K562 (cell line): ENCODE measurements at regions not wholly inside any gene's neighbourhood (a gene's known extent, or its start where the extent isn't known, plus 50 kb on each side); places are given as distances from the start of the nearest gene placed in this dataset.

Experiments used
- ATAC-seq: fragments of 200-7000 bp; cut with Tn5 transposase; 3 replicates; pipeline ENCODE4 v1.9.1; 2020; ENCODE audit warnings: moderate library complexity
- BruUV-seq: library from RNA; stranded (reverse); fragments of 400-500 nt; replicated peaks from 2 replicates; lab custom pipeline; 2021; lab: Mats Ljungman, UMichigan
- CTCF ChIA-PET: fragments of 300-600 bp; formaldehyde crosslinking; extraction: SDS; loops from one replicate; lab custom pipeline; 2021; ENCODE audit warnings: low intra/inter-chr PET ratio; lab: Yijun Ruan, JAX
- POLR2A ChIA-PET: fragments of 300-600, 350-650 bp; sonication (Branson Sonifier 250); formaldehyde crosslinking; extraction: SDS; loops from one replicate; lab custom pipeline; 2021; ENCODE audit warnings: antibody characterized with exemption, inconsistent platforms; lab: Yijun Ruan, JAX
- DNase-seq, 4 experiments: peaks; one replicate each; pipeline versions ENCODE4 v3.0.0 to v3.0.0-alpha.2; 2011 to 2018; ENCODE audit warnings: low spot score in 3 of 4, mixed read lengths in 3 of 4; ENCODE audit errors: extremely low read depth in 1 of 4
- FAIRE-seq: peaks from 2 replicates; lab custom pipeline; 2011; peaks lifted over from hg19 to GRCh38; lab: Jason Lieb, UNC
- H2AFZ ChIP-seq: 2 replicates; pipeline ENCODE4 v1.6.0; 2011; ENCODE audit warnings: low read depth, low read length, control low read depth, inconsistent platforms
- H3K27ac ChIP-seq: fragments of 200-600 bp; 3 replicates; pipeline ENCODE4 v1.8.0; 2011; ENCODE audit warnings: low read depth, mild to moderate bottlenecking, control low read depth, inconsistent platforms, low read length, moderate library complexity, mixed read lengths; ENCODE audit errors: extremely low read depth
- H3K27me3 ChIP-seq, 2 experiments: fragments of 300-600 bp in 1 of 2; 2 replicates in 1 of 2; 3 replicates in 1 of 2; pipeline versions ENCODE4 v1.6.0 to v1.8.0; 2011; ENCODE audit warnings: inconsistent platforms in 2 of 2, low read length in 2 of 2, mild to moderate bottlenecking in 1 of 2, mixed read lengths in 1 of 2, moderate library complexity in 1 of 2; ENCODE audit not compliant: control insufficient read depth in 2 of 2, insufficient read depth in 2 of 2
- H3K36me3 ChIP-seq: fragments of 300-600 bp; 3 replicates; pipeline ENCODE4 v1.8.0; 2011; ENCODE audit warnings: mild to moderate bottlenecking, low read length, inconsistent platforms; ENCODE audit not compliant: control insufficient read depth, insufficient read depth
- H3K4me1 ChIP-seq, 2 experiments: fragments of 200-600 bp in 1 of 2; replicated peaks in 1 of 2; 2 replicates in 1 of 2; 3 replicates in 1 of 2; pipeline versions ENCODE4 v1.5.1 to v1.8.0; 2011; ENCODE audit warnings: inconsistent platforms in 2 of 2, low read length in 2 of 2, mild to moderate bottlenecking in 1 of 2, mixed read lengths in 1 of 2, moderate library complexity in 1 of 2; ENCODE audit not compliant: control insufficient read depth in 2 of 2, insufficient read depth in 2 of 2
- H3K4me2 ChIP-seq: 2 replicates; pipeline ENCODE4 v1.6.1; 2011; ENCODE audit warnings: low read length, control low read depth, inconsistent platforms, mixed read lengths; ENCODE audit not compliant: insufficient read depth
- H3K4me3 ChIP-seq: fragments of 200-600 bp; sonication (generic), shearing (Covaris generic); 2 replicates; pipeline ENCODE4 v1.5.1; 2016; ENCODE audit warnings: control low read depth, inconsistent platforms
- H3K79me2 ChIP-seq: fragments of 200-600 bp; 3 replicates; pipeline ENCODE4 v1.8.0; 2011; ENCODE audit warnings: low read length, inconsistent platforms; ENCODE audit not compliant: control insufficient read depth, insufficient read depth
- H3K9ac ChIP-seq, 2 experiments: 2 replicates each; pipeline versions ENCODE4 v1.6.0 to v1.6.1; 2011; ENCODE audit warnings: low read depth in 2 of 2, low read length in 2 of 2, control low read depth in 1 of 2, inconsistent platforms in 1 of 2, mild to moderate bottlenecking in 1 of 2, mixed read lengths in 1 of 2; ENCODE audit not compliant: insufficient read depth in 1 of 2
- H3K9me1 ChIP-seq: one replicate; pipeline ENCODE4 v1.6.0; 2011; ENCODE audit warnings: inconsistent platforms, mild to moderate bottlenecking, low read length, moderate library complexity; ENCODE audit not compliant: control insufficient read depth, insufficient read depth
- H3K9me3 ChIP-seq: replicated peaks from 2 replicates; pipeline ENCODE4 v1.5.1; 2011; ENCODE audit warnings: low read depth, low read length, inconsistent platforms; ENCODE audit not compliant: control insufficient read depth, insufficient read depth
- H4K20me1 ChIP-seq: replicated peaks from 2 replicates; pipeline ENCODE4 v1.6.1; 2011; ENCODE audit warnings: low read length, inconsistent platforms, mixed read lengths; ENCODE audit not compliant: control insufficient read depth, insufficient read depth
- BRCA1 ChIP-seq, 2 experiments: fragments of 450-650 bp in 1 of 2; sonication (generic) in 1 of 2; formaldehyde crosslinking in 1 of 2; IDR thresholded peaks; 2 replicates each; pipeline versions ENCODE4 v1.5.0 to v1.6.1; 2017 to 2020; ENCODE audit warnings: mild to moderate bottlenecking in 1 of 2, missing genetic modification reagents in 1 of 2
- DLX4 ChIP-seq: fragments of 250-450 bp; sonication (Bioruptor Pico); IDR thresholded peaks from 2 replicates; pipeline ENCODE4 v1.6.1; 2021; ENCODE audit warnings: mild to moderate bottlenecking
- E2F4 ChIP-seq: sonication (generic); formaldehyde crosslinking; IDR thresholded peaks from 2 replicates; pipeline ENCODE4 v1.8.0; 2022; ENCODE audit warnings: mild to moderate bottlenecking, low read depth, missing genetic modification reagents
- E2F5 ChIP-seq: sonication (generic); formaldehyde crosslinking; IDR thresholded peaks from 2 replicates; pipeline ENCODE4 v1.8.0; 2022; ENCODE audit warnings: mild to moderate bottlenecking, missing genetic modification reagents
- EWSR1 ChIP-seq: fragments of 450-650 bp; IDR thresholded peaks from 2 replicates; pipeline ENCODE4 v1.6.1; 2018; ENCODE audit warnings: borderline replicate concordance, mild to moderate bottlenecking, low read depth, moderate library complexity; ENCODE audit not compliant: partially characterized antibody
- FUS ChIP-seq: fragments of 200-400 bp; formaldehyde crosslinking; optimal IDR thresholded peaks from 2 replicates; pipeline ENCODE3; 2017; ENCODE audit warnings: low read depth, low read length
- GTF2A2 ChIP-seq: IDR thresholded peaks from 2 replicates; pipeline ENCODE4 v1.6.1; 2016; ENCODE audit warnings: mild to moderate bottlenecking, missing genetic modification characterization, missing compliant biosample characterization
- GTF2B ChIP-seq: IDR thresholded peaks from 2 replicates; pipeline ENCODE4 v1.6.1; 2011; ENCODE audit not compliant: insufficient read length; ENCODE audit errors: extremely low read depth
- HCFC1 ChIP-seq: IDR thresholded peaks from 2 replicates; pipeline ENCODE4 v1.6.1; 2012; ENCODE audit warnings: low read depth, low read length, improper control_type of control experiment
- ILK ChIP-seq: fragments of 450-650 bp; IDR thresholded peaks from 2 replicates; pipeline ENCODE4 v1.6.1; 2016; ENCODE audit warnings: missing genetic modification characterization, low read depth, mild to moderate bottlenecking, missing compliant biosample characterization, moderate library complexity, borderline replicate concordance
- LEF1 ChIP-seq: fragments of 450-650 bp; IDR thresholded peaks from 2 replicates; pipeline ENCODE4 v1.6.1; 2016; ENCODE audit warnings: mild to moderate bottlenecking
- MCM3 ChIP-seq: fragments of 450-650 bp; IDR thresholded peaks from 2 replicates; pipeline ENCODE4 v1.6.1; 2016
- NBN ChIP-seq: fragments of 450-650 bp; IDR thresholded peaks from 2 replicates; pipeline ENCODE4 v1.6.1; 2016; ENCODE audit warnings: low read depth, mild to moderate bottlenecking
- THRAP3 ChIP-seq: fragments of 450-650 bp; IDR thresholded peaks from 2 replicates; pipeline ENCODE4 v1.6.1; 2016; ENCODE audit warnings: mild to moderate bottlenecking, inconsistent platforms, borderline replicate concordance
- ZNF408 ChIP-seq: fragments of 250-450 bp; sonication (Bioruptor Pico); IDR thresholded peaks from 2 replicates; pipeline ENCODE4 v1.4.0; 2020; ENCODE audit warnings: low read depth, mild to moderate bottlenecking, moderate library complexity
- ZNF785 ChIP-seq: fragments of 250-450 bp; sonication (Bioruptor Pico); IDR thresholded peaks from 2 replicates; pipeline ENCODE4 v1.4.0; 2020; ENCODE audit warnings: mild to moderate bottlenecking
- WGBS: fragments of 100-300 bp; shearing (Covaris generic); methylation state at CpG from one replicate; pipeline ENCODE4 v1.1.6; 2016; ENCODE audit warnings: low coverage, mixed read lengths; ENCODE audit not compliant: insufficient coverage; ENCODE audit errors: missing lambda C conversion rate; 5-methylcytosine and 5-hydroxymethylcytosine counted together
- in situ Hi-C: fragments of 300-500 bp; cut with MboI; formaldehyde crosslinking; loops from 4 replicates; pipeline ENCODE4 v1.15.0; 2018; ENCODE audit warnings: inconsistent platforms, mixed read lengths
- intact Hi-C: fragments of 100-400 bp; cut with micrococcal nuclease; formaldehyde crosslinking; loops from 2 replicates; pipeline ENCODE4 v1.14.2; 2022

GRCh38 chr2:57084697-57085281, 901.0 kb downstream of the CCDC85A start:
- no TSS peak for BruUV-seq
- POLR2A ChIA-PET, result no interaction called here

More at GRCh38 chr2:57084697-57085281, 901.0 kb downstream of the CCDC85A start:
- H3K9me3 ChIP-seq, result no peaks in the 10 kb centered on the region
- no peaks in the 10 kb centered on the region for H3K9me1 ChIP-seq
- no peaks in the 10 kb centered on the region for H3K27me3 ChIP-seq
- no peak overlapping the region for H3K9ac ChIP-seq
- no peak for ATAC-seq
- no peaks in the 10 kb centered on the region for H4K20me1 ChIP-seq
- CTCF ChIA-PET, result no interaction called here
- in situ Hi-C loops, result no loop called here
- H3K4me2 ChIP-seq, result no peak overlapping the region
- no peak overlapping the region for H3K27ac ChIP-seq
- no peaks in the 10 kb centered on the region for H3K4me1 ChIP-seq
- no peak for FAIRE-seq
- no peak overlapping the region for H3K4me3 ChIP-seq
- no peak for DNase-seq
- intact Hi-C loops, result no loop called here
- H2AFZ ChIP-seq, result no peak overlapping the region
- H3K36me3 ChIP-seq, result no peaks in the 10 kb centered on the region
- 1% methylated on average over 11 of the region's 21 CpGs for WGBS
- H3K79me2 ChIP-seq, result no peaks in the 10 kb centered on the region
- TF ChIP-seq ZNF408 (CRISPR knock-in tag) (no peak), MCM3 (no peak), FUS (no peak), LEF1 (no peak), GTF2A2 (tag) (no peak), THRAP3 (no peak), EWSR1 (no peak), ILK (no peak), GTF2B (no peak), BRCA1 (IDR thresholded peaks at IDR 0.05) (no peak), BRCA1 (CRISPR knock-in tag; IDR thresholded peaks at IDR 0.05) (no peak), HCFC1 (no peak), E2F4 (CRISPR knock-in tag) (no peak), DLX4 (CRISPR knock-in tag) (no peak), E2F5 (CRISPR knock-in tag) (no peak), NBN (no peak), ZNF785 (CRISPR knock-in tag) (no peak)
